HepG2 (cell line): ENCODE measurements at regions not wholly inside any gene's neighbourhood (a gene's known extent, or its start where the extent isn't known, plus 50 kb on each side); places are given as distances from the start of the nearest gene placed in this dataset.
"Not testable (repeated sequence)": the region's sequence is repeated elsewhere in the genome, so short reads cannot be mapped to it uniquely, and the experiment has no call there.

Source experiments
- ATAC-seq: fragments of 200-7000 bp; cut with Tn5 transposase; 3 replicates; pipeline ENCODE4 v1.9.1; 2020; ENCODE audit warnings: mild to moderate bottlenecking, moderate library complexity
- BruUV-seq: library from RNA; stranded (reverse); fragments of 400-500 nt; replicated peaks from 2 replicates; lab custom pipeline; 2021; lab: Mats Ljungman, UMichigan
- CTCF ChIA-PET: fragments of 300-600 bp; formaldehyde crosslinking; extraction: SDS; loops from one replicate; lab custom pipeline; 2021; ENCODE audit warnings: low total read pairs, inconsistent platforms, low intra/inter-chr PET ratio; lab: Yijun Ruan, JAX
- POLR2A ChIA-PET: fragments of 350-600 bp; sonication (Branson Sonifier 250); formaldehyde crosslinking; loops from one replicate; lab custom pipeline; 2020; ENCODE audit warnings: antibody characterized with exemption, inconsistent platforms; lab: Yijun Ruan, JAX
- DNase-seq: peaks from one replicate; pipeline ENCODE4 v3.0.0-alpha.2; 2015; ENCODE audit warnings: low spot score
- FAIRE-seq: peaks from 3 replicates; lab custom pipeline; 2011; peaks lifted over from hg19 to GRCh38; lab: Jason Lieb, UNC
- H2AFZ ChIP-seq: one replicate; pipeline ENCODE4 v1.6.1; 2011; ENCODE audit warnings: low read length, inconsistent platforms
- H3K27ac ChIP-seq: fragments of 300-600 bp; 3 replicates; pipeline ENCODE4 v1.8.0; 2011; ENCODE audit warnings: mixed run types, mild to moderate bottlenecking, mixed read lengths, low read length, inconsistent platforms; ENCODE audit not compliant: insufficient read depth; ENCODE audit errors: extremely low read length
- H3K27me3 ChIP-seq, 2 experiments: fragments of 200-600 bp in 1 of 2; 2 replicates in 1 of 2; 3 replicates in 1 of 2; pipeline versions ENCODE4 v1.6.0 to v1.8.0; 2011; ENCODE audit warnings: low read length in 2 of 2, mild to moderate bottlenecking in 2 of 2, moderate library complexity in 2 of 2, inconsistent platforms in 1 of 2; ENCODE audit not compliant: insufficient read depth in 2 of 2, control insufficient read depth in 1 of 2
- H3K36me3 ChIP-seq, 2 experiments: fragments of 200-600 bp in 1 of 2; replicated peaks in 1 of 2; 2 replicates in 1 of 2; 3 replicates in 1 of 2; pipeline versions ENCODE4 v1.5.1 to v1.8.0; 2011; ENCODE audit warnings: low read length in 2 of 2, inconsistent platforms in 1 of 2; ENCODE audit not compliant: insufficient read depth in 2 of 2, control insufficient read depth in 1 of 2
- H3K4me1 ChIP-seq: 2 replicates; pipeline ENCODE4 v1.5.1; 2012; ENCODE audit warnings: low read length, inconsistent platforms; ENCODE audit not compliant: insufficient read depth
- H3K4me2 ChIP-seq: 2 replicates; pipeline ENCODE4 v1.6.0; 2011; ENCODE audit warnings: low read depth, low read length, inconsistent platforms
- H3K4me3 ChIP-seq, 3 experiments: fragments of 200-600 bp in 1 of 3; sonication (generic), shearing (Covaris generic) in 1 of 3; replicated peaks in 1 of 3; 2 replicates each; pipeline ENCODE4 v1.5.1; 2011 to 2016; ENCODE audit warnings: low read length in 3 of 3, inconsistent platforms in 2 of 3, low read depth in 2 of 3, mild to moderate bottlenecking in 2 of 3, control low read depth in 1 of 3, mixed read lengths in 1 of 3; ENCODE audit not compliant: insufficient read depth in 1 of 3
- H3K79me2 ChIP-seq: one replicate; pipeline ENCODE4 v1.6.1; 2011; ENCODE audit warnings: low read length, inconsistent platforms; ENCODE audit not compliant: insufficient read depth
- H3K9ac ChIP-seq: 2 replicates; pipeline ENCODE4 v1.6.0; 2011; ENCODE audit warnings: mild to moderate bottlenecking, low read depth, low read length, inconsistent platforms; ENCODE audit not compliant: insufficient read depth
- H3K9me3 ChIP-seq: 2 replicates; pipeline ENCODE4 v1.5.1; 2012; ENCODE audit warnings: mild to moderate bottlenecking, low read length
- H4K20me1 ChIP-seq: 2 replicates; pipeline ENCODE4 v1.6.0; 2011; ENCODE audit warnings: inconsistent platforms, mild to moderate bottlenecking, low read length, moderate library complexity; ENCODE audit not compliant: insufficient read depth
- EED ChIP-seq: sonication (generic); formaldehyde crosslinking; IDR thresholded peaks from 2 replicates; pipeline ENCODE4 v1.5.0; 2020; ENCODE audit warnings: mild to moderate bottlenecking, missing genetic modification reagents
- ELF1 ChIP-seq: sonication (generic); formaldehyde crosslinking; IDR thresholded peaks from 2 replicates; pipeline ENCODE4 v1.4.0; 2020; ENCODE audit warnings: missing genetic modification reagents
- FIP1L1 ChIP-seq: fragments of 200-400 bp; formaldehyde crosslinking; IDR thresholded peaks from 2 replicates; pipeline ENCODE4 v1.6.1; 2018; ENCODE audit warnings: low read depth, mild to moderate bottlenecking, low read length, moderate library complexity, borderline replicate concordance; ENCODE audit not compliant: insufficient read depth
- HOXA3 ChIP-seq: sonication (generic); formaldehyde crosslinking; IDR thresholded peaks from 2 replicates; pipeline ENCODE4 v1.5.0; 2020; ENCODE audit warnings: missing genetic modification reagents
- MNT ChIP-seq: fragments of 450-650 bp; IDR thresholded peaks from 2 replicates; pipeline ENCODE4 v1.6.1; 2016
- NBN ChIP-seq: fragments of 450-650 bp; conservative IDR thresholded peaks from 2 replicates; pipeline ENCODE4 v1.6.1; 2017
- NR3C1 ChIP-seq: sonication (generic); formaldehyde crosslinking; IDR thresholded peaks from 2 replicates; pipeline ENCODE4 v1.4.0; 2020; ENCODE audit warnings: missing genetic modification reagents
- PATZ1 ChIP-seq: sonication (generic); formaldehyde crosslinking; IDR thresholded peaks from 2 replicates; pipeline ENCODE4 v1.4.0; 2020; ENCODE audit warnings: missing genetic modification reagents
- PPARG ChIP-seq: conservative IDR thresholded peaks from 2 replicates; pipeline ENCODE4 v1.6.1; 2016; ENCODE audit warnings: missing biosample characterization, missing genetic modification reagents
- RBAK ChIP-seq: sonication (generic); formaldehyde crosslinking; IDR thresholded peaks from 2 replicates; pipeline ENCODE4 v1.5.1; 2020; ENCODE audit warnings: mild to moderate bottlenecking, missing genetic modification reagents
- TOPORS ChIP-seq: sonication (generic); formaldehyde crosslinking; IDR thresholded peaks from 2 replicates; pipeline ENCODE4 v1.8.0; 2023; ENCODE audit warnings: mild to moderate bottlenecking, missing genetic modification reagents
- ZKSCAN8 ChIP-seq: IDR thresholded peaks from 2 replicates; pipeline ENCODE4 v1.6.1; 2016; ENCODE audit warnings: borderline replicate concordance, missing genetic modification reagents, missing compliant biosample characterization
- ZNF251 ChIP-seq: sonication (generic); formaldehyde crosslinking; IDR thresholded peaks from 2 replicates; pipeline ENCODE4 v1.9.0; 2021; ENCODE audit warnings: mild to moderate bottlenecking, missing genetic modification reagents
- ZNF570 ChIP-seq: sonication (generic); formaldehyde crosslinking; IDR thresholded peaks from 2 replicates; pipeline ENCODE4 v1.4.0; 2020; ENCODE audit warnings: mild to moderate bottlenecking, missing genetic modification reagents, borderline replicate concordance
- ZNF629 ChIP-seq: sonication (generic); formaldehyde crosslinking; conservative IDR thresholded peaks from 2 replicates; pipeline ENCODE4 v1.5.0; 2020; ENCODE audit warnings: missing genetic modification reagents
- ZNF782 ChIP-seq: sonication (generic); formaldehyde crosslinking; IDR thresholded peaks from 2 replicates; pipeline ENCODE4 v1.4.0; 2020; ENCODE audit warnings: missing genetic modification reagents, mild to moderate bottlenecking, borderline replicate concordance
- ZSCAN22 ChIP-seq: sonication (generic); formaldehyde crosslinking; IDR thresholded peaks from 2 replicates; pipeline ENCODE4 v1.4.0; 2020; ENCODE audit warnings: mild to moderate bottlenecking, missing genetic modification reagents
- WGBS: methylation state at CpG from one replicate; pipeline ENCODE4 v1.1.6; 2017; ENCODE audit warnings: low lambda C conversion rate; 5-methylcytosine and 5-hydroxymethylcytosine counted together
- in situ Hi-C: cut with HindIII; loops from 2 replicates; pipeline ENCODE4 v1.10.0; 2017; ENCODE audit warnings: low pct_unique_long_range_greater_than_20kb; ENCODE audit not compliant: extremely low pct_ligation_motif_present
- intact Hi-C: fragments of 100-400 bp; cut with micrococcal nuclease; formaldehyde crosslinking; loops from one replicate; pipeline ENCODE4 v1.10.0; 2022; ENCODE audit not compliant: unreplicated experiment

- ATAC-seq, H2AFZ ChIP-seq, H3K79me2 ChIP-seq, H3K27me3 ChIP-seq, intact Hi-C loops, H4K20me1 ChIP-seq, H3K27ac ChIP-seq, H3K4me3 ChIP-seq, POLR2A ChIA-PET, H3K4me2 ChIP-seq, H3K36me3 ChIP-seq, DNase-seq, CTCF ChIA-PET, FAIRE-seq, H3K9me3 ChIP-seq, in situ Hi-C loops, BruUV-seq, H3K4me1 ChIP-seq, H3K9ac ChIP-seq: not testable (repeated sequence)
- 0% methylated on average over 2 of the region's 2 CpGs for WGBS
These were observed 51.2 kb upstream of the MB21D2 start for GRCh38 chr3:192968901-192969300.

GRCh38 chr3:192980632-192981031 lies 63.0 kb upstream of the MB21D2 start:
- 74% methylated on average over 5 of the region's 5 CpGs for WGBS
- Histone ChIP-seq H3K4me1 (no peaks in the 10 kb centered on the region), H4K20me1 (no peaks in the 10 kb centered on the region), H3K9me3 (no peaks in the 10 kb centered on the region), H3K79me2 (no peaks in the 10 kb centered on the region), H3K4me2 (no peak overlapping the region), H3K9ac (no peak overlapping the region), H3K36me3 (no peaks in the 10 kb centered on the region), H3K27me3 (no peaks in the 10 kb centered on the region), H2AFZ (no peak overlapping the region), H3K27ac (no peak overlapping the region), H3K4me3 (no peak overlapping the region)
- in situ Hi-C loops: no loop called here
- ChIA-PET POLR2A (no interaction called here), CTCF (no interaction called here)
- intact Hi-C loops: no loop called here
- FAIRE-seq (no peak), DNase-seq (no peak), ATAC-seq (no peak)
- no TSS peak for BruUV-seq
- TF ChIP-seq NBN (no peak), ZNF570 (CRISPR knock-in tag) (no peak), MNT (no peak), PATZ1 (no peak), NR3C1 (CRISPR knock-in tag) (no peak), ELF1 (CRISPR knock-in tag) (no peak), ZNF782 (no peak), ZSCAN22 (no peak), EED (CRISPR knock-in tag) (no peak), RBAK (no peak), ZKSCAN8 (CRISPR knock-in tag) (no peak), TOPORS (no peak), ZNF629 (CRISPR knock-in tag) (no peak), PPARG (CRISPR knock-in tag) (no peak), FIP1L1 (no peak), ZNF251 (no peak), HOXA3 (no peak)
